ENCODE measurements at regions not wholly inside any gene's neighbourhood (a gene's known extent, or its start where the extent isn't known, plus 50 kb on each side); places are given as distances from the start of the nearest gene placed in this dataset.
"Not testable (repeated sequence)": the region's sequence is repeated elsewhere in the genome, so short reads cannot be mapped to it uniquely, and the experiment has no call there.

DNA sequence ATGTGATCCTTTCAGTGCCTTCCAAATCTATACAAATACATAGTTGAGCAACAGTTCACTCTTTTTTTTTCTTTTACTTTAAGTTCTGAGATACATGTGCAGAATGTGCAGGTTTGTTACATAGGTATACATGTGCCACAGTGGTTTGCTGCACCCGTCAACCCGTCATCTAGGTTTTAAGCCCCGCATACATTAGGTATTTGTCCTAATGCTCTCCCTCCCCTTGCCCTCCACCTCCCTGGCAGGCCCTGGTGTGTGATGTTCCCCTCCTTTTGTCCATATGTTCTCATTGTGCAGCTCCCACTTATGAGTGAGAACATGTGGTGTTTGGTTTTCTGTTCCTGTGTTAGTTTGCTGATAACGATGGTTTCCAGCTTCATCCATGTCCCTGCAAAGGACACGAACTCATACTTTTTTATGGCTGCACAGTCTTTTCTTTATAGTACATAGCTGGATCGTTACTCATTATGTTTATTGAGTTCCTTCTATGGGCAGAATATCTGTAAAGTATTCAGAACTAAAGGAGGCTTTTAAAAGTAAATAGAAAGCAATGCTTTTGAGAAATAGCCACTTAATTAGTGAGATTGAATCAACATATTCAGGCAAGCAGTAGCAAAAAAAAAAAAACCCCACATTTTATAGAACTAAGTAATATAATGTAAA lies 131.6 kb upstream of the POT1 start:
- TF ChIP-seq, protein P1, sequence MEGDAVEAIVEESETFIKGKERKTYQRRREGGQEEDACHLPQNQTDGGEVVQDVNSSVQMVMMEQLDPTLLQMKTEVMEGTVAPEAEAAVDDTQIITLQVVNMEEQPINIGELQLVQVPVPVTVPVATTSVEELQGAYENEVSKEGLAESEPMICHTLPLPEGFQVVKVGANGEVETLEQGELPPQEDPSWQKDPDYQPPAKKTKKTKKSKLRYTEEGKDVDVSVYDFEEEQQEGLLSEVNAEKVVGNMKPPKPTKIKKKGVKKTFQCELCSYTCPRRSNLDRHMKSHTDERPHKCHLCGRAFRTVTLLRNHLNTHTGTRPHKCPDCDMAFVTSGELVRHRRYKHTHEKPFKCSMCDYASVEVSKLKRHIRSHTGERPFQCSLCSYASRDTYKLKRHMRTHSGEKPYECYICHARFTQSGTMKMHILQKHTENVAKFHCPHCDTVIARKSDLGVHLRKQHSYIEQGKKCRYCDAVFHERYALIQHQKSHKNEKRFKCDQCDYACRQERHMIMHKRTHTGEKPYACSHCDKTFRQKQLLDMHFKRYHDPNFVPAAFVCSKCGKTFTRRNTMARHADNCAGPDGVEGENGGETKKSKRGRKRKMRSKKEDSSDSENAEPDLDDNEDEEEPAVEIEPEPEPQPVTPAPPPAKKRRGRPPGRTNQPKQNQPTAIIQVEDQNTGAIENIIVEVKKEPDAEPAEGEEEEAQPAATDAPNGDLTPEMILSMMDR (IDR thresholded peaks at IDR 0.05; ENCODE audit: low read depth, low read length, poor library complexity, severe bottlenecking) = not testable (repeated sequence)
- TF ChIP-seq EZH2phosphoT487 (IDR thresholded peaks at IDR 0.05; ENCODE audit: borderline replicate concordance, low read length) = not testable (repeated sequence)

Measured in DOHH2 (cell line).